GM12873 (cell line): ENCODE measurements at regions not wholly inside any gene's neighbourhood (a gene's known extent, or its start where the extent isn't known, plus 50 kb on each side); places are given as distances from the start of the nearest gene placed in this dataset.

ENCODE experiments used
- CTCF ChIP-seq: IDR thresholded peaks from 2 replicates; pipeline ENCODE4 v1.5.1; 2012; ENCODE audit warnings: low read depth, mild to moderate bottlenecking, moderate library complexity, low read length, control low read depth; ENCODE audit not compliant: insufficient read depth; ENCODE audit errors: missing control alignments

GRCh38 chr1:96982118-96982517, 260.5 kb downstream of the PTBP2 start:
- no peak for TF ChIP-seq CTCF

GRCh38 chr1:96983866-96984265, 262.3 kb downstream of the PTBP2 start:
- TF ChIP-seq CTCF: no peak

GRCh38 chr1:96987186-96987703, 265.7 kb downstream of the PTBP2 start:
- no peak for TF ChIP-seq CTCF

- TF ChIP-seq CTCF: no peak
These were observed 267.7 kb downstream of the PTBP2 start for GRCh38 chr1:96989302-96989701.

GRCh38 chr1:96990136-96990535, 268.6 kb downstream of the PTBP2 start:
- no peak for TF ChIP-seq CTCF

GRCh38 chr1:96991261-96991660, 269.7 kb downstream of the PTBP2 start:
- TF ChIP-seq CTCF: no peak

- TF ChIP-seq CTCF: no peak
These were observed 271.3 kb downstream of the PTBP2 start for GRCh38 chr1:96992871-96993270.
